ENCODE measurements at regions not wholly inside any gene's neighbourhood (a gene's known extent, or its start where the extent isn't known, plus 50 kb on each side); places are given as distances from the start of the nearest gene placed in this dataset.
"Not testable (repeated sequence)": the region's sequence is repeated elsewhere in the genome, so short reads cannot be mapped to it uniquely, and the experiment has no call there.

GRCh38 chr5:67674159-67674655 lies 477.6 kb upstream of the CD180 start:
- no peak for DNase-seq

- no peak for DNase-seq
These were observed 477.0 kb upstream of the CD180 start for GRCh38 chr5:67673618-67674017.

- no peak for DNase-seq
These were observed 476.6 kb upstream of the CD180 start for GRCh38 chr5:67673180-67673579.

- no peak for DNase-seq
These were observed 476.0 kb upstream of the CD180 start for GRCh38 chr5:67672636-67673035.

- no peak for DNase-seq
These were observed 473.3 kb upstream of the CD180 start for GRCh38 chr5:67669916-67670315.

GRCh38 chr5:67660149-67660548 lies 463.6 kb upstream of the CD180 start:
- no peak for DNase-seq

- no peak for DNase-seq
These were observed 462.7 kb upstream of the CD180 start for GRCh38 chr5:67659288-67659687.

- no peak for DNase-seq
These were observed 460.5 kb upstream of the CD180 start for GRCh38 chr5:67657055-67657454.

- DNase-seq = no peak
These were observed 455.6 kb upstream of the CD180 start for GRCh38 chr5:67652201-67652600.

- no peak for DNase-seq
These were observed 454.6 kb upstream of the CD180 start for GRCh38 chr5:67651180-67651579.

- DNase-seq = no peak
These were observed 451.6 kb upstream of the CD180 start for GRCh38 chr5:67648201-67648671.

GRCh38 chr5:67647772-67648171 lies 451.2 kb upstream of the CD180 start:
- DNase-seq = no peak

- no peak for DNase-seq
These were observed 447.8 kb upstream of the CD180 start for GRCh38 chr5:67644221-67644920.

- DNase-seq = no peak
These were observed 446.9 kb upstream of the CD180 start for GRCh38 chr5:67643536-67643935.

- DNase-seq = no peak
These were observed 443.4 kb upstream of the CD180 start for GRCh38 chr5:67639976-67640375.

- DNase-seq = no peak
These were observed 442.7 kb upstream of the CD180 start for GRCh38 chr5:67639313-67639712.

GRCh38 chr5:67636850-67637524 lies 440.4 kb upstream of the CD180 start:
- DNase-seq = no peak

GRCh38 chr5:67636091-67636490 lies 439.5 kb upstream of the CD180 start:
- no peak for DNase-seq

GRCh38 chr5:67627079-67627478 lies 430.5 kb upstream of the CD180 start:
- DNase-seq = not testable (repeated sequence)

GRCh38 chr5:67623078-67623477 lies 426.5 kb upstream of the CD180 start:
- DNase-seq = peak; percentile 11

- no peak for DNase-seq
These were observed 424.1 kb upstream of the CD180 start for GRCh38 chr5:67620424-67621397.

- DNase-seq = no peak
These were observed 423.0 kb upstream of the CD180 start for GRCh38 chr5:67619636-67620035.

GRCh38 chr5:67619235-67619634 lies 422.6 kb upstream of the CD180 start:
- no peak for DNase-seq
